ENCODE measurements at regions not wholly inside any gene's neighbourhood (a gene's known extent, or its start where the extent isn't known, plus 50 kb on each side); places are given as distances from the start of the nearest gene placed in this dataset.

DNA sequence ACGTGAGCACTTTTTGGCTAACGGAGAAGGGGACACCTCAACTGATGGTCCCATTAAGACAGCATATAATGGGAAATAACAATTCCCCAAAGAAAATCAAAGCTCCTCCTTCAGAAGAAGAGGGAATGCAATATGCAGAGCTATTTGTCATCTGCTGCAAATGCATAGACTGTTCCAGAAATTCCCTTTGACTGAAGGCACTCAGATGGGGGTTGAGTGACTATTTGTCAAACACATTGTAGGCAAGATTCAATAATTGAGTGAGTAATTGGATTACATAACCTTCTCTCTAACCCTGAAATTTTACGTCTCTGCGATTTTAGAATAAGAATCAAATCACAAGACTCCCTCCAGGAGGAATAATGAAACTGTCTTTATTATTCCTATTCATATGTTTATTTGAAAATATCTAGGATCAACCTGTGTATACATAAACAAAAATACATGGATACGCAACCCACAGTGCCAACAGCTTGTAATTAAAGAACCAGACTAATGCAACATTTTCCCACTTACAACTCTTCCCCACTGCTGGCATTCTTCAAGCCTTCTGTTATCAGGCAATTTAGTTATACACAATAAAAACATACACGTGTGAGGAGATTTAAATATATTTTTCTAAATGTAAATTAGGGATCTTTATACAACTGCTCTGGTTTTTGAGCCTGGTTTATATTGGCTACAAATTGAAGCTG lies 256.6 kb downstream of the GBA3 start:
- no peak for DNase-seq (ENCODE audit: low spot score)

DNA sequence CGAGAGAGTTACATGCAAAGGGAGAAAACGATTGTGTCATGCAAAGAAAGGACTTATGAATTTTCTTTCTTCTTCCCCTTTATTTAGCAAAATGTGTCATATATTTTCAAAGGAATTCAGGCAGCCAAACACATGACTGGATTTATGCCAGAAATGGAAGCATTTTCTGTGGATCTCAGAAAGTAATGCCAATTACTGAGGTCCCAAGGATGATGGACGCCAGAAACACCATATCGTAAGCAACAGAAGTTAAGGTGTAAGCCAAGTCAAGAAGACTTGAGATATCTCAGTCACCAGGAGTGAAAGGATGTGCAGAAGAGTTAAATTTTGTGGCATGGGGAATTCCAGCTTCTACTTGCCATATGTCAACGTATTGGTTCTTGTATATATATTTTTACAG lies 255.1 kb downstream of the GBA3 start:
- no peak for DNase-seq (ENCODE audit: low spot score)

DNA sequence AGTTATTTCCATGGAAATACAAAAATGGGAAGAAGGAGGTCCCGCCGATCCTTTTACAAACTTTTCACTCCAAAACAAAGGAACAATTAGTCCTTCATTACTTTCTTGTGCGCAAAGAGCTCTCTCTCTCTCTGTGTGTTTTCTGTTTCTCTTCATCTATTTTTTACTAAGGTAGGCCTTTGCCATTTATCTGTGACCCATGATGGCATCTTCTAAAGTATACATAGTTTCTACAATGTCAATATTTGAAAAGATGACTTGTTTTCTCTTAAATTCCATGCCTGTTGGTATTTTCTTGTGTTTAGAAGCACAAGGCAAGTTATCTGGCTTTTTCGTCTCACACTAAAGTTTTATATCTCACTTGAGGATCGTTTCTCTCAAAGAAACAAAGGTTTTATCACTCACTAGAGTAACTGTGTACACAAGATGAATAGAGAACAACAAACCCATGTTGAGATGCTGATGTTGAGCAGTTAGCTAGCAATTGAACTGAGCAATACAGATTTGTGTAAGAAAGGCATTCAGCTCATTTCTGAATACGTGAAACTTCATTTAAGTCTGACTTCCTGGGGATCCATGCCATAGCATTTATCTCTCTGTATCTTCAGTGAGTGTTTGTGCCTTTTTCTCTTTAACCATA lies 250.3 kb downstream of the GBA3 start:
- DNase-seq (ENCODE audit: low spot score) = no peak

DNA sequence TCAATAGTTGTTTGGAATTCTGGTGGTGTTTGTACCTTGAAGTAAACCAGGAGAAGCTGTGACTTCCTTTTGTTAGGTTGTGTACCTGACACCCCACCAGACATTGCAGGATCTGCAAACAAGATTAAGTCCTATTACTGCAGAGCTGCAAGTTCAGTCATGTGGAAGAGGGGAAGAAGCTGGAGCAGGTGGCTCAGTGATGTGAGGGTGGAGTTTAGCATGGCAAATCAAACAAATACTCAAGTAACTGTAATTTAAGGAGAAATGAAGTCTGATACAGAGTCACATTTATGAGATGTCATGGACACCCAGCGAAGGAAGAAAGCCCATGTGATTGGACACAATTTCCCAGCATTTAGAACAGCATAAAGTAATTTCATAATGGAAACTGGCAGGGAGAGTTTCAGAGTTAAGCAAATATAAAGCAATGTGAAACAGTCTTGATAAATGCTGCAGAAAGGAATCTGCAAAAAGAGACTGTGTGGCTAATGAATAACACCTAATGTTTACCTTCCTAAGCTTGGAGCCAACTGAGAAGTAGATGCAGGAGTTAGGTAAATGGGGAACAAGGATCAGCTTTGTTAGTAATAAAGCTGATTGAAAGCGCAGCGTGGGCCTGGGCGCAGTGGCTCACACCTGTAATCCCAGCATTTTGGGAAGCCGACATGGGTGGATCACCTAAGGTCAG lies 249.1 kb downstream of the GBA3 start:
- no peak for DNase-seq (ENCODE audit: low spot score)

DNA sequence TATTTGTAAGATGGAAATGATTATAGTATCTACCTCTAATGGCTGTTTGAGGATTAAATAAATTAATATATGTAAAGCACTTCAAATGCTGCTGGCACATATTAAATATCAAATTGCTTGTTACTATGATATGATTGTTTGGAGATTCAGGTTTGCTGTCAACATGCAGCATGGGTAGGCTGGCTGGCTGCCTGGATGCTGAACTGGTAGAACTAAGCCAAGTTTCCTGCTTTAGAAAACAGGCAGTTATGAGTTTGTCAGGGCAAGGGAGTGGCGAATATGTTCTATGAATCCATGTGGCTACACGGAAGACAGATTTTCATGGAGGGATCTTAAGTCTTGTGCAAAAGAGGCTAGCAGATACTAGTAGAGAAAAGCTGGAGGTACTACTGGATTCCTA lies 239.6 kb downstream of the GBA3 start:
- no peak for DNase-seq (ENCODE audit: low spot score)

DNA sequence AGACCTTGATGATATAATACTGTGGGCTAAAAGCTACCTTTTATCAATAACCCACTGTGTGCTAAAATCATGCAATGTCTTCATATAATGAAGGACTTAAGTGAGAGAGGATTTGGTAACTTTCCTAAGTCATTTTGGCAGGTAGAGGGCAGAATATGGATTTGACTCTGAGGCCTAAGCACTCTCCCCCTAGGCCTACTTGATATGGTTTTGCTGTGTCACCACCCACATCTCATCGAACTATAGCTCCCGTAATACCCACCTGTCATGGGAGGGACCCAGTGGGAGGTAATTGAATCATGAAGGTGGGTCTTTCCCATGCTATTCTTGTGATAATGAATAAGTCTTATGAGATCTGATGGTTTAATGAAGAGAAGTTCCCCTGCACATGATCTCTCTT lies 229.7 kb downstream of the GBA3 start:
- no peak for DNase-seq (ENCODE audit: low spot score)

DNA sequence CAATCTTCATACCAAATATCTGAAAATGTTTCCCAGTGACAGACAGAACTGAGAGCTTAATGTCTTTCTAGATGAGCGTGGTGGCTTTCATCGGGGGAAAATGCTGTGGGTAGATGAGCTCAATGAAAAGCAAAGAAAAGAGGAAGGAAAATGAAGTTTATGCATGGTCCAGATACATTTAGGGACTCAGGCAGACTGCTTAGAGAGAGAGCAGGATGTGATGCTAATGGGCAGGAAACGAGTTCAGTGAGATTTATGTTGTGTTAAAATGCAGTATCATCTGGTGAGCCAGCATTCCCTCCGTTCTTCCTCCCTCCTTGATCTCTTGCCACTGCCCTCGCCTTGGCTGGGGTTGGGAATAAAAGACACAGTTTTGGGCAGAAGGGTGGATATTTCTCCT lies 229.2 kb downstream of the GBA3 start:
- DNase-seq (ENCODE audit: low spot score) = no peak

DNA sequence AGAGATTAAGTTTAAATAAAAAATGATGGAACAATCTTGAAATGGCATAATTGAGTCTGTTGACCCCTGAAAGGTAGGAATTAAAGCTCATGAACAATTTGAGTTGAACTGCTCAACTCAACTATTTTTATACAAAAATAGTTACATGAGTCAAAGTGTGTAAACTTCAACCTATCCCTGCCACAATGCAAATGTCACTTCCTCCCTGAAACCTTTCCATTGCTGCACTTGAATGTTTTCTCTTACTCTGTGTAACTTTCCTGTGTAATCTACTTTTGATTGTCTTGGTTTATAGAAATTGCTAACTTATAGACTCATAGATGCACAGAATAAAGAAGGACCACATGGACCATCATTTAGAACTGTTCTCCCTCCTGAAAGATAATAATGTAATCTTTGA lies 218.5 kb downstream of the GBA3 start:
- no peak for DNase-seq (ENCODE audit: low spot score)

DNA sequence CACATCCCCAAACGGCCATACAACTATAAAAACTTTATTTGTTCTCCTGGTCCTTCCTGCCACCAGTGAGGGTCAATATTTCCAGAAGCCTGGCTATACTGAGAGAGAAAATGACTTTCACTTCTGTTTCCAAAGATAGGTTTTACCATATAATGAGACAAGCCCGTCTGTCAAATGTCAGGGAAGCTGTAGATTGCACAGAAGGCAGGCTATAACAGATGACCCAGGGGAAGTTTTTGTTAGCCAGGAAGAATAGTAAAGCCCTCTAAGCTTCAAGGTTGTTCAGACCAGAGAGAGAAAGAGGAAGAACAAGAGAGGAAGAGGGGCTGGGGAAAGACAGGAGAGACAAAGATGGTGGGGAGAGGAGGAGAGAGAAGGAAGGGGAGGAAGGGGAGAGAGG lies 217.5 kb downstream of the GBA3 start:
- no peak for DNase-seq (ENCODE audit: low spot score)

DNA sequence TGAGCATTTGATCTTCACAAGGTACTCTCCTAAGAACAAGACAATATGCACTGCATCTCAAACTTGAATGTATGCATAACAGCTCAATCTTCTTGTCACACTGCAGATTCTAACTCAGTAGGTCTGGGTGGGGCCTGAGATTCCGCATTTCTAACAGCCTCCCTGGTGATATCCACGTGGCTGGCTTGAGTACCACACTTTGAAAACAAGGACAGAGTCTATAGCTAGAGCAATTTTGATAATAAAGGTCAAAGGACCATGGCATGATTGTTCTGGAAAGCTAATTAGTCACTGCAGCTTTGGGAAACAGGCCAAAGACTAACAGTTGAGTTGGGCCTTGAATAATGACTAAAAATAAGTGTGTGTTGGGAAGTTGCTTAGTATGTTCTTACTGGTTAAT lies 213.3 kb downstream of the GBA3 start:
- DNase-seq (ENCODE audit: low spot score) = no peak

DNA sequence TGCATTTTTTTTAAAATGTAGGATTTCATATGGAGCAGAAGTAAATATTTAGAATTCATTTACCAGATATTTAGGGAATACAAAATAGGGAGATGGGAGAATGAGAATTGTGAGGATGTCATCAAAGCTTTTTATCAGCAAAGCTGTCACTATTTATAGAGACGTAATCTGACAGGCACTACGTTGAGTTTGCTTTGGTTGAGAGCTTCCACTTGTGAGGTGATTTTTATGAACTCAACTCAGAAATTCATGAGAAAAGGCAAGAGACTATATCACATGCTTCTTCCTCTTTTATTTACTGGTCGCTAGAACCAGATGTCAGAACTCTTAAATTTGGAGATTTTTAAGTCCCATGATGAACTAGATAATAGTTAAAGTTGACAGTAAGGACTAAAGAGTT lies 211.2 kb downstream of the GBA3 start:
- no peak for DNase-seq (ENCODE audit: low spot score)

DNA sequence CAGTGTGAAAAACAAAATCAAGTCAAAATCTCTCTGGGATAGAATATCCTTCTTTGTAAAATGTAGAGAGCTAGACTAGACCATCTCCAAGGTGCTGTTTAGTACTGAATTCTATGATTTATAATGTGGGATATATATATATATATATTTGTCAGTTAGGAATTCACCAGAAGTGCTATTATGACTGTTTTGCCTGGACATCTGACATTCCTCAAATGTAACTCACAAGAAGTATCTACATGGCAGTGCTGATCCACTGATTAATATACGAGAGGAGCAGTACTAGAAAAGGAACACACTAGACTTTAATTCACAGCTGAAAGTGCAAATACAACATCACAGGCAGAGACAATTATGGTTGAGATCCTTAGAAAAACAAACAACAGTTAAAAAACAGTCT lies 208.9 kb downstream of the GBA3 start:
- no peak for DNase-seq (ENCODE audit: low spot score)

DNA sequence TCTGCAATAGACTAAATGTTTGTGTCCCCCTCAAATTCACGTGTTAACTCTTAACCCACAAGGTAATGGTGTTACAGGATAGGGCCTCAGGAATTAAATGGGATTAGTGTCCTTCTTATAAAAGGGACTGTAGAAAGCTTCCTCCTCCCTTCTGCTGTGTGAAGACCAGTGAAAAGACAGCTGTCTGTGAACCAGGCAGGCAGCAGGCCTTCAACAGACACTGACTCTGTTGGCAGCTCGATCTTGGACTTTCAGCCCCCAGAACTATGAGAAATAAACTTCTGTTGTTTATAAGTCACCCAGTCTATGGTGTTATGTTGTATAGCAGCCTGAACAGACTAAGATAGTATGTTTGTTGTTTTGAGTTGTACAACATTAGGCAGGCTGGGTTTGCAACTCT lies 208.1 kb downstream of the GBA3 start:
- DNase-seq (ENCODE audit: low spot score) = no peak

DNA sequence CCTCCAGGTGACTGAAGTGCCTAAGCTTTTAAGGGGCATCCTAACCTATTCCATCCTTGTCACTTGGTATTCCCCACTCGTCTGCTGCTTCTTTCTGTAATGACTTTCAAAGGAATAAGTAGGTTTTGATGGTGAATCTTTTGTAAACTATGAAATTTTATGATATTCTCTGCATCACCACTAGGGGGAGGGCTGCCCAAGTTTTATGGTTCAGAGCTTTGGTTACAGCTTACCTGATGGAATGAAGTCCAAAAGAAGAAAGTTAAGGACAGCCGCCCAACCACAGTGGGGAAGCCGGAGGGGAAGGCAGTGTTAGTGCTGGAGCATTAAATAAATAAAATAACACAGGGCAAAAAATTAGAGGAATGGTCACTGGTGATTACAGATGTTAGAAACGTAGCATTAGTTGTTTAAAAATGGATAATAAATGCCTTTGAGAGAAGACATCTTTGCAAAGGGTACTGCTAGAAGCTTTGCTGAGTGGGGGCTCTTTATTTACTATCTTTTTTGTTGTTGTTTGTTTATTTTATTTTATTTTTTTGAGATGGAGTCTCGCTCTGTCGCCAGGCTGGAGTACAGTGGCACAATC lies 204.9 kb downstream of the GBA3 start:
- DNase-seq (ENCODE audit: low spot score) = peak; percentile 39

DNA sequence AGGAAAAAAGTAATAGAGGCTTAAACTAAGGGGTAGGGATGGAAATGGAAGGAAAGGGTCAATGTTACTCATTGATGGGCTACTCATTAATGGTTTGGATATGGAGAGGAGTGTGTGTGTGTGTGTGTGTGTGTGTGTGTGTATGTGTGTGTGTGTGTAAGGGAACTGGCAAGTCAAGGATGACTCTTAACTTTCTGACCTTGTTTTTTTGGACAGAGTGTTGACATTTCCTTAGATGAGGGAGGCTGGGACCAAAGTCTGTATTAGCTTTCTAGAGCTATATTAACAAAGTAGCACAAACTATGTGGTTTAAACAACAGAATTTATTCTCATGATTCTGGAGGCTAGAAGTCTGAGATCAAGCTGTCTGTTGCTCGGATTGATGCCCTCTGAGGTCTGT lies 202.7 kb downstream of the GBA3 start:
- no peak for DNase-seq (ENCODE audit: low spot score)

DNA sequence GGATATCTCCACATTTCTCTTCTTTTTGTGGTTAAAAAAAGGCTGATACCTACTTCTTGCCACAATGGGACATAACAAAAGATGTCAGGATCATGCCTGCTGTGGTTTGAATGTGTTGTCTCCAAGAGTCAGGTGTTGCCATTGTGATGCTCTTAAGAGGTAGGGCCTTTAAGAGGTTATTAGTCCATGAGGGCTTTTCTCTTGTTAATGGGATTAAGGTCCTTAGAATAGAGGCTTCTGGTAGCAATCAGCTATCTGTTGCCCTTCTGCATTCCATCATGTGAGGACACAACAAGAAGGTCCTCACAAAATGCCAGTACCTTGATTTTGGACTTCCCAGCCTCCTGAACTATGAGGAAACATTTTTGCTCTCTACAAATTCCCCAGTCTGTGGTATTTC lies 191.4 kb downstream of the GBA3 start:
- no peak for DNase-seq (ENCODE audit: low spot score)

DNA sequence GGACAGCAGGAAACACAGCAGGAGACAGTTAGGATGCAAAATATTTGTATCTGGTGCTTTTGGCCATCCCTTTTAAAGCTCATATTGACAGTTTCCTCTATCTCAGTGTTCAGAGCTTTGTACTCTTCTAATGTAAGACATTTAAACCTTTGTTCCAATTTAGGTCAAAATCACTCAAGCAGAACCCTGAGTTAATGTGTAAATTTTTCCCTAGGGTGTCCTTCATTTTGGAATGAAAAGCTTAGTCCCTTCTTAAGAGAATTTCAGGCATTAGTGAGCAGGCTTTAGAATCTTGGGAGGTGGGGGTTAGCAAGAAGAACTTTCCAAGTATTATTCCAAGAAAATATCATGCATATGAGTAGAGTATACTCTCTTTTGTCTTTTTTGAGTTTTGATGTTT lies 188.7 kb downstream of the GBA3 start:
- DNase-seq (ENCODE audit: low spot score) = no peak

DNA sequence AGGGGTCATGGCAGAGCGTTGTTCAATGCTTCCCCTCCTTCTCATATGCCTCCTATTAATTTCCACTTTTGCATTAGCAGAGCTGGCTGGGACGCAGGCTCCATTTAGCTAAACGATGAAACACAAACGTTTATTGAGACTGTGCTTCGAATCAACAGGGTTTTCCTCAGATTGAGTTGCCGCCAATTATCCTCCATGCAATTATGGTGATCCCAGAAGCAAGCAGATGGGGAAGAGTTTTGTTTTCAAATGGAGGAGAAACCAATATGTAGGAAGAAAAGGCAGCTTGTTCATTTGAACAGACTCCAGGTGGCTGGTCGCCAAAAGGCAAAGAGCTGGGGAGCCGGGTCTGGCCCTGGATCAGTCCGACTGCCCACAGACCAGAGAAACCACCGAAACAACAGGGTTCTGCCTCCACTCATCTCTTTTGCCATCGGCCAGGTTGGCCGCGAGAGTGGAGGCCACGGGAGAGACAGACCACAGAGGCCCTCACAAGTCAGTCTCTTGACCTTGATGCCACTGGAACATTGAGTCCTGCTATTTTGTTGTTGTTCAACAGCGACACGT lies 184.8 kb downstream of the GBA3 start:
- DNase-seq (ENCODE audit: low spot score) = no peak

DNA sequence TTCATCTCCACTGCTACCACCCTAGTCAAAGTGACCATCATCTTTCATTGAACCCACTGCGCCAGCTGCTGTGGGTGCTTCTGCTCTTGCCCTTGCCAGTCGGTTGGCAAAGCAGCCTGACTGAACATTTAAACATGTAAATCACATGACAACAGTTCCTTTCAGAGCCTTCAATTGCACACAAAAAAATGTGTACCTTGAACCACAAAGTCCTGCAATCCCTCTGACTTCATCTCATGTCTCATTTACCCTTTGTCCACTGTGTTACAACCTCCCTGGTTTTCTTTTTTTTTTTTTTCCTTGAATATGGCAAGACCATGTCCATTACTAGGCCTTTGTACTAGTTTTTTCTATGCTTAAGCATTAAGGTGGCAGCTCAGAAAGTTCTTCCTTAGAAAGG lies 183.5 kb downstream of the GBA3 start:
- no peak for DNase-seq (ENCODE audit: low spot score)

DNA sequence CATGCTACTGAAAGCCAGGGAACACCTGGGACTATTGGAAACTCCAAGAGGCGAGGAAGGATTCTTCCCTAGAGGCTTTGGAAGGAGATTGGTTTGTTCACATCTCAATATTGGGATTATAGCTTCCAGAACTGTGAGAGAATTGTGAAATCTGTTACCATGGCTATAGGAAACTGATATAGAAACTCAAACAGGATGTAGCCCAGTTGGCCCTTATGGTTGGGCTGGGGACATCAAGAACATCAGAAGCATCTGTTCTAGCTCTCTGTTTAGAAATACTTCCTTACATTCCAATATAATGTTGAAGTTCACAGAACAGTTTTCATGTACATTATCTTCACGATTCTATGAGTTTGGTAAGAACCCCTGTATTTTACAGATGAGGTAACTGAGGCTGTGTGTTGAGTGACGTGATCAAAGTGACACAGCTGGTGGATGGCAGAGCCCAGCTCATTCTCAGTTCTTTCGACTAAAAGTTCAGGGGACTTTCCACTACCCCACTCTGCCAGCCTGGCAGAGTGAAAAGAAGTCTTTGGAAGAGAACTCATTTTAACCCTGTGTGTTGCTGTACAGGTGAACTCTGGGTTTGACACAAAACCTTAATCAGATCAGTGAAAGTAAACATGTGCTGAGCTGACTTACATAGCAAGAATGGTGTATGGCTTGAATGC lies 183.0 kb downstream of the GBA3 start:
- no peak for DNase-seq (ENCODE audit: low spot score)

DNA sequence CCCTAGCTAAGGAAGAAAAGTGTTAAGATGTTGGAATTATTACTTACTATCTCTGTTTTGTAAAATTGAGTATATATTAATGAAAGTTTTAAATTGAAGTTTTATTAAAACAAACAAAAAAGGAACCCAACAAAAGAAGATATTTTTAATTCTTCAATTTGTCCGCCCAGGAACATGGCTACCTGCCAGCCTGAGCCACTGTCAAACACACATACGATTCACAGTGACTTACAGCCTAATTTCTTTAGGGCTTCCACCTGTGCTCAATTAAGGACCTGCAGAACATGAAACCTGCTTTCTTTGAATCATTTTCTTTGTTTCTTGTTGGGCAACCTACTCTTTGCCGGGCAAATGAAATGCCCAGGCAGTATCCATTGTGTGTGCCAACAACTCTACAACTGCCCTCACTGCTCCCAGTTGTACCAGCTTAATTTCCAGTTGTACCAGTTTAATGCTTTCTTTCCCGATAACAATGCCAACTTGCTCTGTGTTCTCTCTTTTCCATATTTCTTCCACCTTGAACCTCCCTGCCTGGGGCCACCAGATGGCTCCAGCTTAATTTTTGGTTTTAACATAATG lies 181.7 kb downstream of the GBA3 start:
- DNase-seq (ENCODE audit: low spot score) = no peak

DNA sequence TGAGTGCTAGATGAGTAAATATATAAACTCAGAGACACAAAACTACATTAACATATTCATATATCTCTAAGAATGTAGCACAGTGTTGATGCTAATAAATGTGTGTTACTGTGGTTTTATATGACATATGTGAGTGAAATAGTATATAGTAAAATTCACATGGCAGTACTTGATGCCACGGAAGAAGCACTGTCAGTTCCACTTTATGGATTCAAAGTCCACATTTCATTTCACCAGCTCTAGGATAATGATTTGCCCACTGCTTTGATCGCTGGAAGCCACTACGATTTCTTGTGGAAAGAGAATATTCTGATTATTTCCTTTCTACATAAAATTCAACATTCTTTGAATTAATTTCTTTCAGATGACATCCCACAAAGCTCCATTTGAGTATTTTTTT lies 181.2 kb downstream of the GBA3 start:
- DNase-seq (ENCODE audit: low spot score) = no peak
